ENCODE measurements at regions not wholly inside any gene's neighbourhood (a gene's known extent, or its start where the extent isn't known, plus 50 kb on each side); places are given as distances from the start of the nearest gene placed in this dataset.

DNA sequence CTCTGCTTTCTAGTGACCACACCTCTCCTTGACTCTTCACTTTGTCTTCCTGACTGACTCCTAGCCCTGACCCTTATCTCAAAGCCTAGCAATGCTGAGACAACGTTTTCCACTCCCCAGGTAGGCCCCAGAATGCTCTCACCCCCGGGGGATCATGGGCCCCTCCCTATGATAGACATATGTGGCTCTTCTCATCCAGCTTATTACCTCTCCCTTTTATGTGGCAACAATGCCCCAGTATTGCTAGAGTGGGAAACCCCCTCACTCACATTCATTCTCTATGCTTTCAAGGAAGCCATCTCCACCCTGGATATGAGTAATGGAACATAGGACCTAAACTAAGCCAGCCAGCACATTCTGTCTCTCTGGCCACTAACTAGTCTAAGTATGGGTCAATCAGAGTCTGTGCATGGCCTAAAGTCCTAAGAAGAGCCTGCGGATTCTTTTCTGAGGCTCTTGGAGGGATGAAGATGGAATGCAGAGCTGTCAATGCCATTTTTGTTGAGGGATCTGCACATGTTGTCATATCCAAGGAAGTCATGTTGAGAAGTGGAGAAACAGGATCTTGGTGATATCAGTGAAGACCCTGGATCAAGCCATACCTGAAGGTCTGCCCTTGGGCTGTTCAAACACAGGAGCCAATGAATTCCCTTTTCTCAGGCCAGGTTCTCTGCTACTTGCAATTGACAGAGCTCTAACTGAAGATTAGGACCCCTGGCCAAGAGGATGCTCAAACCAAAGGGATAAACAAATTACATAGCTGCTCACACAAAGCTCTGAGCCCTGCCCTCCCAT lies 79.8 kb upstream of the GRK3 start:
- Histone ChIP-seq H2BK5ac (ENCODE audit: low read depth, low read length) (no peak overlapping the region), H3K27ac (ENCODE audit: low read depth, low read length) (no peak overlapping the region), H4K91ac (replicated peaks; ENCODE audit: insufficient read length, low read length) (no peak overlapping the region), H2AK5ac (ENCODE audit: low read depth, low read length) (no peak overlapping the region), H3K27me3 (replicated peaks in 1 of 4; ENCODE audit: control insufficient read depth in 3 of 4, extremely low read depth in 1 of 4, insufficient read depth in 3 of 4, low read length in 3 of 4) (no peaks in the 10 kb centered on the region), H3K4me3 (ENCODE audit: extremely low read depth in 1 of 4, insufficient read depth in 2 of 4, low read depth in 3 of 4, low read length in 4 of 4) (no peak overlapping the region), H3K14ac (ENCODE audit: insufficient read length) (no peak overlapping the region), H3K79me1 (ENCODE audit: low read depth, low read length) (no peaks in the 10 kb centered on the region; the same call in 1 of the 2 replicates), H2BK120ac (replicated peaks; ENCODE audit: low read depth, low read length) (no peak overlapping the region), H3K4me1 (replicated peaks in 1 of 4; ENCODE audit: control insufficient read depth in 3 of 4, insufficient read depth in 4 of 4, low read length in 3 of 4) (no peaks in the 10 kb centered on the region), H3K4me2 (ENCODE audit: insufficient read depth in 1 of 2, low read depth in 2 of 2, low read length in 2 of 2) (no peak overlapping the region), H2AFZ (ENCODE audit: low read length) (no peak overlapping the region), H3K9ac (replicated peaks in 1 of 4; ENCODE audit: extremely low read depth in 1 of 4, low read depth in 3 of 4, low read length in 3 of 4) (no peak overlapping the region), H3K18ac (ENCODE audit: extremely low read depth, low read length) (no peak overlapping the region), H4K20me1 (replicated peaks in 1 of 2; ENCODE audit: control insufficient read depth in 1 of 2, insufficient read depth in 2 of 2, low read length in 2 of 2) (peaks cover 3 to 8% of the 10 kb centered on the region in 2 experiments), H3K4ac (replicated peaks; ENCODE audit: insufficient read length, low read depth, low read length) (no peak overlapping the region), H3K36me3 (ENCODE audit: control insufficient read depth in 2 of 4, insufficient read depth in 4 of 4, low read length in 3 of 4) (peaks cover 0 to 4% (median 0%) of the 10 kb centered on the region in 4 experiments; a peak in 4 of 8 replicates), H3K23ac (ENCODE audit: insufficient read length) (no peak overlapping the region), H3K79me2 (ENCODE audit: control insufficient read depth in 1 of 2, insufficient read depth in 2 of 2, low read length in 2 of 2) (no peaks in the 10 kb centered on the region), H3K9me3 (ENCODE audit: insufficient read depth in 2 of 2, low read depth in 1 of 2, low read length in 1 of 2) (no peaks in the 10 kb centered on the region), H4K5ac (ENCODE audit: insufficient read length, low read depth, low read length) (no peak overlapping the region), H2BK12ac (ENCODE audit: low read depth, low read length) (no peak overlapping the region), H3K56ac (replicated peaks; ENCODE audit: insufficient read length, low read depth, low read length) (no peak overlapping the region), H3K23me2 (ENCODE audit: low read depth, low read length) (peaks cover 10% of the 10 kb centered on the region; the same call in 1 of the 2 replicates), H4K8ac (ENCODE audit: extremely low read depth, insufficient read depth, low read length) (no peak overlapping the region), H2BK15ac (ENCODE audit: low read length) (no peak overlapping the region), H2BK20ac (ENCODE audit: low read length) (no peak overlapping the region)
- FAIRE-seq (no peak), DNase-seq (ENCODE audit: low read depth in 1 of 2, low spot score in 2 of 2) (no peak)
- CTCF ChIA-PET (ENCODE audit: partially characterized antibody), result interaction anchor here (0.5 to 1.1 kb wide), 4 partner anchors 23 to 287 kb away, joined by 3 to 4 read pairs (median 3); no protein-coding TSS in a partner anchor
- TF ChIP-seq NRF1 (IDR thresholded peaks at IDR 0.05; ENCODE audit: low read depth, low read length) (no peak), NANOG (IDR thresholded peaks at IDR 0.05; ENCODE audit: insufficient read depth, low read depth, low read length, poor library complexity, severe bottlenecking) (no peak), SIX5 (IDR thresholded peaks at IDR 0.05; ENCODE audit: low read depth, low read length) (no peak)
- 95% methylated on average over 3 of the region's 3 CpGs; no CpG with 5 or more reads in 1 of the 2 experiments for WGBS, 2 experiments (ENCODE audit: extremely low coverage in 1 of 2, insufficient coverage in 1 of 2, insufficient read length in 1 of 2, insufficient replicate concordance in 2 of 2, low coverage in 1 of 2, low lambda C conversion rate in 2 of 2, missing lambda C conversion rate in 1 of 2)
- POLR2A ChIA-PET (ENCODE audit: partially characterized antibody), result interaction anchor here (1.8 kb wide), 1 partner anchor 10 kb away, joined by 8 read pairs; no protein-coding TSS in a partner anchor

Data from H1 (cell line).